ENCODE measurements at regions not wholly inside any gene's neighbourhood (a gene's known extent, or its start where the extent isn't known, plus 50 kb on each side); places are given as distances from the start of the nearest gene placed in this dataset.

DNA sequence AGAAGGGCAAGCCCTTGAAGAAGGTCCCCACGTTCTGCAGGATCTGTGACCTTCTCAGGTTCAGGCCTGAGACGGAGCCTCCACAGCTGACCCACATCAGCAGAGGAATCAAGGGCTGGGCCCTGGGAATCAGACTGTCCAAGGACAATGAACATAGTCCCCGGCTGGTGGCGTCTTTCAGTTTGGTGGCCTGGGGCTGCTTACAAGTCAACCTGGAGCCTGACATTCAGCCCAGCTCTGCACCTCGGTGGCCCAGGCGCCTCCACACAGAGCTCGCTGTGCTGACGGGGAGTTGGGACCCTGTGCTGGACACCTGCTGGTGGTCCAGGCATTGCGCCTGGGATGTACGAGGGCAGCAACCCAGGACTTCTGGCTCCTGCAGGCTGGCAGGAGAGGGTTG is 523.5 kb downstream of the TBC1D22A start:
- Histone ChIP-seq H3K27me3 (ENCODE audit: control insufficient read depth, insufficient read depth, low read length) (no peaks in the 10 kb centered on the region), H3K4me3 (ENCODE audit: insufficient read depth, low read depth, low read length) (no peak overlapping the region)
- no peak for DNase-seq

DNA sequence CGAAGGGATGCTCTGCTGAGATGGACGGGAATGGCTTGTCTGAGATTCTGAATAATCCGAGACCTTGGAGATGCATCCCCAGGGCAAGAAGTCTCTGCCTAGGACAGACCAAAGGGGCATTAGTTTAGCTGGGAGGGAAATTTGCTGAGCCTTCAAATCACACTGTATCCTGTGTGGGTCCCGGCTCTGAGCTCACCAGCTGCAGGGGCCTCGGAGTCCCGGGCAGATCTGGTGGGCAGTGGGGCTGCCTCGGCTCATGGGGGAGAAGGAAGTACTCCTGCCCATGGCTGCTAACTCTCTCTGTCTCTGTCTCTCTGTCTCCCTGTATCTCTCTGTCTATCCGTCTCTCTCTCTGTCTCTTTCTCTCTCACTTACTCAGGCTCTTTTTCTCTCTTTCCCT is 522.4 kb downstream of the TBC1D22A start:
- DNase-seq: no peak
- H3K36me3 ChIP-seq (replicated peaks; ENCODE audit: control insufficient read depth, insufficient read depth, low read length): no peaks in the 10 kb centered on the region
- no peaks in the 10 kb centered on the region for H3K27me3 ChIP-seq (ENCODE audit: control insufficient read depth, insufficient read depth, low read length)
- H3K4me3 ChIP-seq (ENCODE audit: insufficient read depth, low read depth, low read length): no peak overlapping the region

More for the DNA sequence above, 523.5 kb downstream of the TBC1D22A start:
- H3K36me3 ChIP-seq (replicated peaks; ENCODE audit: control insufficient read depth, insufficient read depth, low read length): no peaks in the 10 kb centered on the region

DNA sequence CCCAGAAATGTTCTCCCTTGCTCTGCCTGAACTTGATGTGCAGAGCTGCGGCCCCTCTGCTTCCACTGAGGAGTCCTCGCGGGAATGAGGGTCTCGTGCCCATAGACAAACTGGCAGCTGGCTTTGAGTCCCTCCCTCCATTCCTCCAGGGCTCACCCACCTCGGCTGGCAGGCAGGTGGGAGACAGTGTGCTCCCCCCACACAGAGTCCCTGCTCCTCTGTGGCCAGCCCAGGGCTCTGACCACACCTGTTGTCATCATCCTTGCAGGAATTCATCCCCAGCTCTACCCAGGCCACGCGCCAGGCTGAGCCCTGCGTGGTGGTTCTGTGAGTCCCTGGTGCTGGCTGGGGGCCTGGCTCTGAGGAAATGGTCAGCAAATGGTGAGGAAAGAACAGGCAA is 521.9 kb downstream of the TBC1D22A start:
- Histone ChIP-seq H3K27me3 (ENCODE audit: control insufficient read depth, insufficient read depth, low read length) (no peaks in the 10 kb centered on the region), H3K4me3 (ENCODE audit: insufficient read depth, low read depth, low read length) (no peak overlapping the region), H3K36me3 (replicated peaks; ENCODE audit: control insufficient read depth, insufficient read depth, low read length) (no peaks in the 10 kb centered on the region)
- no peak for DNase-seq

DNA sequence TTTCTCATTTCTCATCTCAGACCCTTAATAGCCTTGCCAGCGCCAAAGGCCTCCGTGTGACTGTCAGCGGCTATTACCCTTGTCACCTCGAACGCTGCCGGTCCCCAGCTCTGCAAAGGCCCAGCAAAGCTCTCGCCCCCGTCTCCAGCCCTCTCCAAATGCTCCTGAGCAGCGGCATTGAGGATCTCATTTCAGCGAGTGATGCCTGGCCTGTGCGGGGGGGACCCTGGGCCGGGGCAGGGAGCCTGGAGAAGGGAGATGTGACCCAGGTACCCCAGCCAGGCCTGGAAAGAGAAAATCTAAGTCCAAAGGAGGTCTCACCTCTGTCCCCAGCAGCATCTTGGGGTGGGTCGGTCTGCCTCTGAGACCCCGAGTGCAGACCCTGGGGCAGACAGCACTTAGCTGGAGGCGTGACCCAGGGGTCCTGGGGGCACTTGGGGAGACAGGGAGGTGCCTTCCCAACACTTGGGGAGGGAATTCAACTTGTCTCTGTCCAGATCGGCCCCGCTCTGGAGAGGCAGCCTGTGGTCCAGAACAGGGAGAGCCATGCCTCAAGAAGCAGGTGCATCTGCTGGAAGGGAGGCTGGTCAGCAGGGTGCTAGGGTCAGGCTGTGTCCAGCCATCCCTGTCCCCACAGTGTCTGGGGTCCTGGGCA is 521.3 kb downstream of the TBC1D22A start:
- no peak for DNase-seq
- Histone ChIP-seq H3K4me3 (ENCODE audit: insufficient read depth, low read depth, low read length) (no peak overlapping the region), H3K27me3 (ENCODE audit: control insufficient read depth, insufficient read depth, low read length) (no peaks in the 10 kb centered on the region), H3K36me3 (replicated peaks; ENCODE audit: control insufficient read depth, insufficient read depth, low read length) (no peaks in the 10 kb centered on the region)

DNA sequence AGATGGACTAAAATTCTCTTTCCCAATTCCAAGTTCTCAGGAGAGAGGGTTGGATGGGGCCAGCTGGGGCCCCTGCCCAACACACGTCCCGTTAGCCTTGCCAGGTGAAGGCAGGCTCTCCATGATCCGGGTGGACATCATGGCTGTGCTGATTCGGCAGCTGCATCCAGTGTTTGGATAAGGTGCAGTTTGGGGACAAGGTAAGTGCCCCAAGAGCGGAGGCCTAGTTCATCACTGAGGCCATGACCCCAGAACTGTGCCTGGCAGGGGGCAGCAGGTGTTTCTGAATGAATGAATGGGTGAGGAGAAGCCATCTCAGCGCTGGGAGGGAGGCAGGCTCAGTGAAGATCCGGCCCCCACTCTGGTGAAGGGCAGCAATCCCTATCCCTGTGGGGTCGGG is 520.4 kb downstream of the TBC1D22A start:
- Histone ChIP-seq H3K27me3 (ENCODE audit: control insufficient read depth, insufficient read depth, low read length) (no peaks in the 10 kb centered on the region), H3K4me3 (ENCODE audit: insufficient read depth, low read depth, low read length) (no peak overlapping the region), H3K36me3 (replicated peaks; ENCODE audit: control insufficient read depth, insufficient read depth, low read length) (no peaks in the 10 kb centered on the region)
- no peak for DNase-seq

DNA sequence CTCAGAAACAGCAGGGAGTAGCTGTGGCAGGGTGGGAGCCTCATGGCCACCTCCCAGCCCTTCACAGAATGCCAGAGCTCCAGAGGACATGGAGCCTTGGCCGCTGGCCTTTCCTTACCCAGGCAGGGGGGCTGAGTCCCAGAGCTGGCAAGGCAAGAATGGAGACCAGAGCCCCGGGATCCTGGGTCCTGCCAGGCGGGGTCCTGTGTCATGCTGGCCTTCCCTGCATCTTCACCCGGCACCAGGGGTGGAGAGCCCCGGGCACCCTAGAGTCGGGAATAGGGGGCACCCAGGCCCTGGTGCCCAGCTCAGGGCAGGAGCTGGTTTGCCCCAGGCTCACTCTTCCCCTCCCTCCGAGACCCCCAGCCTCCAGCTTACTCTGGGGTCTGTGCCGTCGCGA is 519.9 kb downstream of the TBC1D22A start:
- DNase-seq: no peak
- no peaks in the 10 kb centered on the region for H3K27me3 ChIP-seq (ENCODE audit: control insufficient read depth, insufficient read depth, low read length)
- H3K36me3 ChIP-seq (replicated peaks; ENCODE audit: control insufficient read depth, insufficient read depth, low read length): no peaks in the 10 kb centered on the region
- no peak overlapping the region for H3K4me3 ChIP-seq (ENCODE audit: insufficient read depth, low read depth, low read length)

DNA sequence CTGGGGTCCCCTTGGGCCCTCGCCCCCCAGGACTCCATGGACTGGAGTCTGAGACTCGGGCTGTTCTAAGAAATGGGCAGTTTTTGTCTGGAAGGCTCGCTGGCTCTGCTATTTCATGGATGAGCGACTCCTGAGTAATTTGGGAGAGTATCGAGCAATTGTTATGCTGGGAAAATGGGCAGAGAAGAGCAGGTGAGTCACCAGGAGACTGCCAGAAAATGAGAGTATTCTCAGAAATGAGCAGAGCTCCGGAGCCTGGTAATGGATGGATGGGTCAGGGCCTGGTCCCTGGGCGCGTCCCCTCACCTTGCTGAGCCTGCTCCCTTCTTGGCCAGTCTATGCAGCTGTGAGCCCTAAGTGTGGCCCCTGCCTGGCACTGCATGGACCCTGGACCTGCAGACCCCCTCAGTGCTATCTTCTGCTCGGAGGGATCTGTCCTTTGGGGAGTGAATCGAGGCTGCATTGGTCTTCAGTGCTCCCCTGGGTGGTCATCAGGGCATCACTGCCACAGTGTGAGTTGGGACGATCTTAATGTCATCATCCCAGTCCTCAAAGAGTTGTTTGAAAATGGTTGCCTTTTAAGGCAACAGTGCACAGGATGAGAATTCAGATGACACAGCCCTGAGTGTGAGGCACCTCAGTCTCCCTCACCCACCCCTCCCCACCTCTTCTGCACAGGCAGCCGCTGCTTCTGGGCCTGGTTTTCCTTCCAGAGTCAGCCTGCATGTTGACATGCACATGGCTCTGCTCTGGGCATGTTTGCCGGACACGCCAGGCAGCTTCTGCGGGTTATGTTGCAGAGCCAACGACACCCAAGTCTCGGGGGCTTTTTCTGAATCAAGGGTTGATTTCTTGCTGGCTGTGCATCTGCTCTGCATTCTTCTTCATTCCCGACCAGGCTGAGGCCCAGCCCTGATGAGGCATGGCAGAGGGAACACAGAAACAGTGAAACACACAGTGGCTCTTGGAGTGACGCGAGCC is 519.0 kb downstream of the TBC1D22A start:
- peak; percentile 21 for DNase-seq
- no peaks in the 10 kb centered on the region for H3K36me3 ChIP-seq (replicated peaks; ENCODE audit: control insufficient read depth, insufficient read depth, low read length)
- no peak overlapping the region for H3K4me3 ChIP-seq (ENCODE audit: insufficient read depth, low read depth, low read length)
- H3K27me3 ChIP-seq (ENCODE audit: control insufficient read depth, insufficient read depth, low read length): no peaks in the 10 kb centered on the region

DNA sequence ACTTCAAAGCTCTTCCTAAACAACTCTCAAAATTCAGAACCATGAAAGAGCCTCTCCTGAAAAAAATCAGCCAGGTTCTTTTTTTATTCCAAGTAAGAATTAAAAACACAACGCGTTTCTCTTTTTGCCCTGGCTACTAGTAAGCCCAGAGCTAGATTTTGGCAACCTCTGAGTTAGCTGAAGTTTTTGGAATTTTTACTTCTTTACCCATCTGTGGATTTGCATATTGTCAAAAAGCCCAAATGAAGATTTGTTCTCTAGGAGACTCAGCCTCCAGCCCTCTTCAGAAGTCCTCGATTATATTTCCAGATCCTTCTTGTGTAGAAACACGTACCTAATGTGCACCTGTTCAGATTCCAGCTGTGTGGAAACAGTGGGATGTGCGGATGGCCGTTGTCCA is 517.9 kb downstream of the TBC1D22A start:
- Histone ChIP-seq H3K27me3 (ENCODE audit: control insufficient read depth, insufficient read depth, low read length) (no peaks in the 10 kb centered on the region), H3K36me3 (replicated peaks; ENCODE audit: control insufficient read depth, insufficient read depth, low read length) (no peaks in the 10 kb centered on the region), H3K4me3 (ENCODE audit: insufficient read depth, low read depth, low read length) (no peak overlapping the region)
- DNase-seq: no peak

DNA sequence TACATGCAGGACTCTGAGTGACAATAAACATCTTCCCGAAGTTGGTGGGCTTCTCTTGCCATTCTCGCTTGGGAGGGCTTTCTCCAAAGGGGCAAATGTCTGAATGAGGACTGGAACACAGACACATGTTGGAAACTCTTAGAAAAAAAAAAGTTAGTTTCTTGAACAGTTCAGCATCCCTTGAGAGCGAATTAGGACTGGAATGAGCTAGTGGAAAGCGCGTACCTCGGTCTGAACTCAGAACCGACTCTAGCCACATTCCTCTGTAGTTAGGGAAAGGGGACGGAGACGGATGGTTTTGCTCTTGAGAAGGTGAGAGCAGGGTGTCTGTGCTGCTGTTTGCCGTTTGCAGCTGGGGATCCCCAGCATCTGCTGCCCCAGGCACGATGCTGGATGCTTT is 517.3 kb downstream of the TBC1D22A start:
- Histone ChIP-seq H3K36me3 (replicated peaks; ENCODE audit: control insufficient read depth, insufficient read depth, low read length) (no peaks in the 10 kb centered on the region), H3K4me3 (ENCODE audit: insufficient read depth, low read depth, low read length) (no peak overlapping the region), H3K27me3 (ENCODE audit: control insufficient read depth, insufficient read depth, low read length) (no peaks in the 10 kb centered on the region)
- no peak for DNase-seq

DNA sequence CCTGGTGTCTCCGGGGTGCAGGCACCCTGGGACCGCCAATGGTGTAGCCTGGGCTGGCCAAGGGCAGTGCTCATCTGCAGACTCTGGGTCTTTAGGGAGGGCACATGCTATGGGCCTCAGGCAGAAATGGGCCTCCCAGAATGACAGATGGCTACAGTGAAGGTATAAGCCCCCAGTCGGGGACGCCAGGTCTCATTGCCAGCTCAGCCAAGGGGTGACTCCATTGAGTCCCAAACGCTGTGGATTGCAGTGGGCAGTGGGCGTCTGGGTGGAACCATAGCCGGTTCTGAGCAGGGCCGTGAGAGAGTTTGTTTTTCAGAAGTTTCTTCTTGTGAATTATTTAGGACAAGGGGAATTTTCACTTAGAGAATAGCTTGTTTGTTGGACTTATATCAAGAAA is 516.9 kb downstream of the TBC1D22A start:
- Histone ChIP-seq H3K36me3 (replicated peaks; ENCODE audit: control insufficient read depth, insufficient read depth, low read length) (no peaks in the 10 kb centered on the region), H3K4me3 (ENCODE audit: insufficient read depth, low read depth, low read length) (no peak overlapping the region), H3K27me3 (ENCODE audit: control insufficient read depth, insufficient read depth, low read length) (no peaks in the 10 kb centered on the region)
- DNase-seq: no peak

DNA sequence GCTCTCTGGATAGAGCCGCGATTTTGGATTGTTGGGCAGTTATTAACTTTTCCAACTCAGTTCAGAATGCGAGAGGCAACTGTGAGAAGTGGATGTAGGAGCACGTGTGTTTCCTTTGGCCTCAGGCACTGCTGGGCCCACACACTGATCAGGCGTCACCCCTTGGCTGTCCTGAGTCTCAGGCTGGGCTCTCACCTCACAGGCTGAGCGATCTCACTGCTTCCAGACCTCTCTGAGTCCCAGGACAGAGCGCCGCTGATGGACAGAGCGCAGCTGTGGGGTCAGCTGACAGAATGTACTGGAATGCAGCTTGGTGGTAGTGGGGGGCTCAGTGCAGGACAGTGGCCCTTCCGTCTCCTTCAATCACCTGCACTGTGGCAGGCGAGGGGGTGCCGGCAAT is 516.2 kb downstream of the TBC1D22A start:
- no peak for DNase-seq
- H3K4me3 ChIP-seq (ENCODE audit: insufficient read depth, low read depth, low read length): no peak overlapping the region
- H3K27me3 ChIP-seq (ENCODE audit: control insufficient read depth, insufficient read depth, low read length): no peaks in the 10 kb centered on the region
- H3K36me3 ChIP-seq (replicated peaks; ENCODE audit: control insufficient read depth, insufficient read depth, low read length): no peaks in the 10 kb centered on the region

DNA sequence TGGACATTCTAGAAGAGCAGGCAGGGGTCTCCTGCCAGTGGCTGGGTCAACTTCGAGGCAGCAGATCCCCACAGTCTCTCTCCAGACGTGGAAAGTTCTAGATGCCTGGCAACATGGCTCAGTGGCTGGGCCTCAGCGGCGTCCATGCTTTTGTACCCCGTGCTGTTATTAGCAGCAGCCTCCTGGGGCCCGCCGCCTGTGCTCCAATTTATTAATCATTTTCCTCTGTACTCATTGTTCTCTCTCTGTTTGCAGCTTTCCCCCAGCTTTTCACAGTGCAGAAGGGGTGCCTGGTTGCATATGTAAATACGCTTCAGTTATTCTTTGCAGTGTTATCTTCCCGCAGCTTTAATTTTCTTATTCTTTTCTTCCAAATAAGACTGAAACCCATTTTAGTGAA is 515.1 kb downstream of the TBC1D22A start:
- no peak overlapping the region for H3K4me3 ChIP-seq (ENCODE audit: insufficient read depth, low read depth, low read length)
- no peaks in the 10 kb centered on the region for H3K27me3 ChIP-seq (ENCODE audit: control insufficient read depth, insufficient read depth, low read length)
- H3K36me3 ChIP-seq (replicated peaks; ENCODE audit: control insufficient read depth, insufficient read depth, low read length): no peaks in the 10 kb centered on the region
- DNase-seq: no peak

DNA sequence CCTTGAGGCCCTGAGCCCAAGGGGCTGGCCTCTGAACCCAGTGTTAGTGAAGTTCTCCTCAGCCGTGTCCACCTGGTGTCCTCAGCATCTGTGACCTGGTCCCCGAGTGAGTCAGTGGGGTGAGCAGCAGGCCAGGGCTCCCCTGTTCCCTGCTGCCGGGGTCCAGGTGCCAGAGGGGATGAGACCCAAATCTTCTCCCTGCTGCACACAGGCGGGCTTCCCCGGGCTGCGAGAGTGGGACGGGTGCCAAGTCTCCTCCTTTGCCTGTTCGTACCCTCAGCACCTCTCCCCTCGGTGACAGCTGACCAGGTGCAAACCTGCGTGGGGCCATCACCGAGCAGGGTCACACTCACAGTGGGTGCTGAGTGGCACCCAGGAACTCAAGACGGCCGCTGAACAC is 514.5 kb downstream of the TBC1D22A start:
- Histone ChIP-seq H3K4me3 (ENCODE audit: insufficient read depth, low read depth, low read length) (no peak overlapping the region), H3K27me3 (ENCODE audit: control insufficient read depth, insufficient read depth, low read length) (no peaks in the 10 kb centered on the region), H3K36me3 (replicated peaks; ENCODE audit: control insufficient read depth, insufficient read depth, low read length) (no peaks in the 10 kb centered on the region)
- peak; percentile 21 for DNase-seq

DNA sequence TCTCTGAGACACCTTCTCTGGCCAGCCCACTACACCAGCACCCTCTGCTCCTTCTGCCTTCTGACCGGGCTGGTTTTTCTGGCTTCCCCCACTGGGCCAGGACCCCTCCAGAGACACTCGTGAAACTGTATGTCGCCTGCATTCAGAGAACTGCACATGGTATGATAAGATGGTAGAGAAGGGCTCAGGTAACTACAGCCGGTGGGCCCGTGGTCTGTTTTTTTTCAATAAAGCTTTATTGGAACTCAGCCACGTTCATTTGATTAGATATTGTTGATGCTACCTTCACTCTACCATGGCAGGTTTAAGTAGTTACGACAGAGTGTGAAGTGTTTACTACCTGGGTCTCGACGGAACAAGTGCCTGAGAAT is 514.0 kb downstream of the TBC1D22A start:
- no peak for DNase-seq
- Histone ChIP-seq H3K27me3 (ENCODE audit: control insufficient read depth, insufficient read depth, low read length) (no peaks in the 10 kb centered on the region), H3K4me3 (ENCODE audit: insufficient read depth, low read depth, low read length) (no peak overlapping the region), H3K36me3 (replicated peaks; ENCODE audit: control insufficient read depth, insufficient read depth, low read length) (no peaks in the 10 kb centered on the region)

Measured in H7 (cell line).